ENCODE measurements at regions not wholly inside any gene's neighbourhood (a gene's known extent, or its start where the extent isn't known, plus 50 kb on each side); places are given as distances from the start of the nearest gene placed in this dataset.

DNA sequence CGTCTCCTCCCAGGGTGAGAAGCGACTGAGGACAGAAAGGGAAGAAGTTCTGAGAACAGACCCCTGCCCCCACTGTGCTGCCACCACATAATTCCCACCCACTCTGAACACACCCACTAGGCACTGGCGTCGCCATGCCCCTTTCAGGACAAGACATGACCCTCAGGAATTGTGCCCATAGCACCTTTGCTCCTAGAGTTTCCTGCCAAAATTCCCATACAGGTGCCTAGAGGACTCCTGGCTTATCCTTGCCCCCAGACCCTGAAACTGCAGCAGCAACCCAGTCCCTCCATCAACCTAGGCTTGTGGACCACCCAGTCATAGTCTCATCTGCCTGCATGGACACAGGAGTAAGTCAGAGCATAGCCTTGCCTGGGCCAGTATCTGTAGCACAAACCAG is 157.7 kb upstream of the ZNF267 start:
- TF ChIP-seq CTCF (IDR thresholded peaks at IDR 0.05), result no peak
- no peak for TF ChIP-seq POLR2A (IDR thresholded peaks at IDR 0.05)

Measured in right lobe of liver (tissue), 4 donors.